GM21367 (cell line): ENCODE measurements at regions not wholly inside any gene's neighbourhood (a gene's known extent, or its start where the extent isn't known, plus 50 kb on each side); places are given as distances from the start of the nearest gene placed in this dataset.

Source experiments
- ATAC-seq: cut with Tn5 transposase; IDR thresholded peaks from one replicate; pipeline ENCODE4 v1.9.1; 2021; ENCODE audit not compliant: unreplicated experiment

DNA sequence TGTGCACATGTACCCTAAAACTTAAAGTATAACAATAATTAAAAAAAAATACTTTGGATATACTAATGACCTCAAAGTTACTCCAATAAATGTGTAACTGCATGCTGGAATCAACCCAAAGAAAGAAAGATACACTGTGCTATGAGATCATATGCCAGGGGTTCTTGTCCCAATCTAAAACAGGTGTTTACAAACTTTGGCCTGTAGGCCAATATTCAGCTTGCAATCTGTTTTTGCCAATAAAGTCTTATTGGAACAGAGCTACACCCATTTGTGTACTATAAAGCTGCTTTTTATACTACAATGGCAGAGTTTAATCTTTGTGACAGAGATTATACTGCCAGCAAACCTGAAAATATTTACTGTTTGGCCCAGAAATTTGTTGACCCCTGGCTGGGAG lies 138.8 kb upstream of the AFF2 start:
- ATAC-seq = no peak

DNA sequence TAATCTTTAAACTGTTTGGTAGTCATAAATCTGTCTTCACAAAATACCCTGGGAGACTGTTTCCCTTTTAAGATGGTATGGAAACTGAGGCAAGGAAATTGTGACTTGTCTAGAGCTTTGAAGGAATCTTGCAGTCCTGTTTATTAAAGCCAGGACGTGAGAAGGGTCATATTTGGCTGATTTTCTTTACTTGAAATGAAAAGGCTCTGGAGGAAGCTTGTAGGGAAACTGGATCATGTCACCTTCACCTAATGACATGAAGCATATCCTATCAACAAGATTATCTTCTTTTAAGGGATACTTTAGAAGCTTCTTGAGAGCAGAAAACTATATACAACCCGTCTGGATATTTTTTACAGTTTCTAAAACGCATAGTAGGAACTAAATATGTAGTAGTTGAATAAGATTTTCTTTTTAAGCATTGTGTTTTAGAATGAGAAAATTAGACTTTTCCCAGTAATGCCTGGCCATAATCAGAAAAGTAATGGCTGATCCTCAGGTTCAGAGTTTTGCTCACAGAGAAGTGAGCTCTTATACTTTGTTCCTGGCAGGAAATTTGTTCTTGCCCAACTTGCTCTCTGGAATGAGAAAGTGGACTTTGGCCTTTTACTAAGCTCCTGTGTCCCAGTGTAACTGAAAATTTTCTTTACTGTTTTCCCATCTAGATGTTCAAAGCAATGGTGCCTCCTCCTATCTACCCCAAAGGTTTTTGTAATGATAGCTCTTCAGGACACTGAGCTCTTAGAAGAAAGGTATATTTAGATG lies 136.8 kb upstream of the AFF2 start:
- ATAC-seq = no peak

DNA sequence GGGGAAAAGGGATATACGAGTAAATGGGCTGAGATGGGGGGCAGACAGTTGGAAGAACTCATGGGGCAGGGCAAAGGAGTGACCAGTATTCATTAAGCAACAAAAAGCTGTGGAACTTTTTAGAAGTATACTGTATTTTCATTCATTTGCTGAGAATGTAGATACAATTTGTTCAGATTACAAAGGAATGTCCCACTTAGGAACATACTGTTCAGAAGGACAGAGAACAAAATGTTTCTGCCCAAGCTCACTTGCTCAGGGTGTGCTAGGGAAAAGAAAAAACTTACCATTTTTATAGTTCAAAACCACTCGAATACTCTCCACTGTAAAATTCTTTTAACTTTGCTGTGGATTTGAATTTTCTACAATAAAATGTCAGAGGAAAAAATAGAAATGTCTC lies 135.2 kb upstream of the AFF2 start:
- no peak for ATAC-seq

DNA sequence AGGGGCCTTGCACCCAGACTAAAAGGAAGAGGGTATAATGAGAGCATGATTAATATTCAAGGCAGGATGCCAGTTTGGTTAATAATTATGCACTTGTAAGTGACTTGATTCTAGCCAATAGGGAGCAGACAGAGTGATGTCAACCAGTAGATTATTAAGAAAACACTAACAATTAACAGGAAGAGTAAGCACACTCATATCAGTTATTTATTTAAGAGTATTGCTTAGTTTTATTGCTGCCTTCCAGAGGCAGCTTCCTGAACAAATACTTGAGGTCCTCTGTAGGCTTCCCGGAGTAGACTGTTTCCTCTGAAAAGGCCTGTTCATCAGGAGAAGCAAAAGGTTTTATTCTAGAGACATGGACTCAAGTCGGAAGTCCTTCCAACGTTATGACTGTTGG lies 129.1 kb upstream of the AFF2 start:
- ATAC-seq = no peak

DNA sequence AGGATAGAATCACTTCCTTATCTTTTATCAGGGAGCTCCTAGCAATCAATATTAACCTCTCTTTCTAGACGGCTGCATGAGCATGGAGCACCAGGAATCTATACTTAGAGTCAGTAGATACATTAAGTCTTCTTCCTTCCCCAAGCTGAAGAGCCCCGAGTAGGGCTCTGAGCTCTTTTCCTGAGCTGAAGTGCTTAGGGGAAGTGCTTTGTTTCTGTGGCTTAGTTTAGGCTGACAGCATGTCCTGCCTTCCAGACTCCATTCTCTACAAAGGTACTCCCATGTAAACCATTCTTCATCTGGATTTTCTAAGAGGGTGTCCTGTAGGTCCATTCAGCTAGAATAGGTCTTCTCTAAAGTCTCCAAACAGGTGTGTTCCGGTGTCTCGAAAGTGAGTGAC lies 127.5 kb upstream of the AFF2 start:
- peak; percentile 55 for ATAC-seq

DNA sequence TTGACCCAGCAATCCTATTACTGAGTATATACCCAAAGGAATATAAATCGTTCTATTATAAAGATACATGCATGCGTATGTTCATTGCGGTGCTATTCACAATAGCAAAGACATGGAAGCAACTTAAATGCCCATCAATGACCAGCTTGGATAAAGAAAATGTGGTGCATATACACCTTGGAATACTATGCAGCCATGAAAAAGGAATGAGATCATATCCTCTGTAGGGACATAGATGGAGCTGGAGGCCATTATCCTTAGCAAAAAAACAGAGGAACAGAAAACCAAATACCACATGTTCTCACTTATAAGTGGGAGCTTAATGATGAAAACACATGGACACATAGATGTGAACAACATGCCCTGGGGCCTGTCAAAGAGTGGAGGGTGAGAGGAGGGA lies 124.1 kb upstream of the AFF2 start:
- ATAC-seq = no peak

DNA sequence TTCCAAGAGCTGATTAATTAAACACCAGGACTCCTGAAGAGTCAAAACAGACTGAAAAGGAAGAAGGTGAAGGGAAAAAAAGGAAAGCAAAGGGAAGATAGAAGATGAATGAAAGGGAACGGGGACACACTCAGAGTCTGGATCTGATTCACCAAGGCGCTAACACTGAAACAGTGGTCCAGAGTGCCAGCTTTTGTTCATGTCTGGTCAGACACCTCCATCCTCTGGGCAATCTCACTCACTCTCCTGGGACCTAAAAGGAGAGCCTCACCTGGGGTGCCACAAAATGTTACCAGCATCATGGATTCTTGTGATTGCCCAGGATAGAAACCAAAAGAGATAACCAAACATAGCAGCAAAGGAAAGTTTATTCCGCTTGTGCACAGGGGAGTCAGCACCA lies 120.3 kb upstream of the AFF2 start:
- ATAC-seq = peak; percentile 2

DNA sequence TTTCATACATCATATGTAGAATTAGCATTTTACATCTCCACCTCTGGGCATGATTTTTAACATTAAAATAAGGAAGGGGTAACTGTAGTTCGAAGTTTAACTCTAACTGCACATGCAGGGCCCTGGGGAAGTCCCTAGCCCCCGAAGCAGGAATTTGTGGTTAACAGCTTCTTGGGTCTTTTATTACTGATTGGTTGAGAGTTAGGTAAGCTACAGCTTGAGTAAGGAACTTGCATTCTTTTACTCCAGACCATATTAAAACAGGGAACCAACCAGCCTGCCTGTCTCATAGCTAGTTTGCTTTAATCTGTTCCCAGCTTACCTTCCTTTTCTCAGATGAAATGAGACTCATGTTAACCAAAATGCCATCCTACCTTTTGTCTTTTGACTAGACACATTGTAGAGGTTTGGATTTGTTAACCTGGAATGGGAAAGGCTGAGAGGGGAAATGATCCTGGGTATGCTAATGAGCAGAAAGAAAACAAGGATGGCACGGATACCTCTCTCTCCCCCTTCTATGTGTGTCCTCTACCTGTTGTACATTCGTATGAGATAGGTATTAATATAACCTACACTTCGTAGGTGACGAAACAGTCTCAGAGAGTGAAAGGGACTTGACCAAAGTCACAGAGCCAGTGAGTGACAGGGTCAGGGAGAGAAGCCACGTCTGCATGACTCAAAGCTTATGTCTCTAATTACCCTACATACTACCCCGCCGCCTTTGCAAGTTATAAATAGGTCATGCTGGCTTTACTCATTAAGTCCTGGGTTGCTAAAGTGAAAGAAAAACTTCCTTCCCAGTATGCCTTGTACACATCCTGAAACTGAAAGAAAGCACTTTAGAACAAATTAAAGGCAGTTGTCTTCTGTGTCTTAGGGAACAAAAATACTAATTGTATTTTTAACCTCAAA lies 119.5 kb upstream of the AFF2 start:
- peak; percentile 92 for ATAC-seq

DNA sequence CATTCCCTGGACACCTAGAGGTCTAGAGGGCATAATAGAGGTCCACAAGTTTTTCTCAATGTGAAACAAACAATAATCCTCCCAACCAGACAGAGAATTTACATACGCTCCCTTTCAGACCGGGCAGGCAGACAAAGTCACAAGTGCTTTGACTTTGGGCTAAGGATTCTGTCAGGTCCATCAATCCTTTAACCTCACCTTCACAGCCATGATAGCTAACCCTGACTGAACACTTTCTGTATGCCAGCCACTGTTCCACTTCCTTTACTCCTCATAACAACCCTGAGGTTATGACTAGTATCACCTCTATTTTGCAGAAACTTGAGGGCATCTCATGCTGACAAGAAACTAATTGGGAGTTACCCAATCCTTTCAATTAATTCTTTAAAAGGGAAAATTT lies 118.8 kb upstream of the AFF2 start:
- peak; percentile 17 for ATAC-seq

DNA sequence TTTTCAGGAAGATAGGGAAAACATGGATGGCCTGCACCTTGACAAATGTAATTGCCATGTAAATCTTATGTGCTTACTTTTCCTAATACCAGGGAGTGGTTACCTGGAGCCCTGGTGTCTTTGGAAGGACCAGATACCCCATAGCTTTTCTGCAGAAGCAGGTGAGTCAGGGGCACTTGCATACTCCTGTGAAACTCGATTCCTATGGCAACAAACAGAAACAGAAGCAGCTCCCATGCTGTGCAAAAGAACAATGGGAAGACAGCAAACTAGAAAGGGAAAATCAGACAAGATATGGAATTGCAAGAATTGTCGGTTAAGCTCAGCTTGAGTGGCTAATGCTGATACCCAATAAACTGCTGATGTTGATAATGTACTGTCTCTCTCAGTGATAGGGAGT lies 117.4 kb upstream of the AFF2 start:
- ATAC-seq = no peak

DNA sequence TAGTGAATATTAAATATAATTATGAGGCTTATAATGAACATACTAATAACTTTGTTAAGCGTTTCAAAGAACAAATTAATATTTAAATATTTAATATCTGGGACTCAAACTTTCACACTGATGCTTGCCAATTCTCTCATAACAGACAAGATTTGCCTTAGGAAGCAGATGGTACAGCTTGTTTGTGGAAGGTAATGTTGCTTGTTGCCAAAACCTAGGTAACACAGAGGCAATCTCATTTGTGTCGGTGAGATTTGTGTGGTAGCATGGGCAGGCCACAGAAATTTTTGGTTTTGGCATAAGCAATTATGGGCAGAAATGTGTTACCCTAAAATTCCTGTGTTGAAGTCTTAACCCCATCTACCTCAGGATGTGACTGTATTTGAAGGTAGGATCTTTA lies 114.9 kb upstream of the AFF2 start:
- ATAC-seq = no peak

DNA sequence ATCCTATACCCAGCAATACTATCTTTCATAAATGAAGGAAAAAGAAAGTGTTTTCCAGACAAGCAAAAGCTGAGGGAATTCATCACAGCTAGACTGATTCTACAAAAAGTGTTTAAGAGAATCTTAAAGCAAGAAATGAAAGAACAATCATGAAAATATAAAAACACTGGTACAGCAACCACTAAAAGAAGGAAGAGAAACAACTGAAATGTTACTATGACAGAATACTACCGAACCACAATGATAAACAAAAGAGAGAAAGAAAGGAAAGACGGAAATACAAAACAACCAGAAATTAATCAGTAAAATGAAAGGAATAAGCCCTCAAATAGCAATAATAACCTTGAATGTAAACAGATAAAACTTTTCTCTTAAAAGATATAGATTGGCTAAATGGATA lies 110.8 kb upstream of the AFF2 start:
- no peak for ATAC-seq

DNA sequence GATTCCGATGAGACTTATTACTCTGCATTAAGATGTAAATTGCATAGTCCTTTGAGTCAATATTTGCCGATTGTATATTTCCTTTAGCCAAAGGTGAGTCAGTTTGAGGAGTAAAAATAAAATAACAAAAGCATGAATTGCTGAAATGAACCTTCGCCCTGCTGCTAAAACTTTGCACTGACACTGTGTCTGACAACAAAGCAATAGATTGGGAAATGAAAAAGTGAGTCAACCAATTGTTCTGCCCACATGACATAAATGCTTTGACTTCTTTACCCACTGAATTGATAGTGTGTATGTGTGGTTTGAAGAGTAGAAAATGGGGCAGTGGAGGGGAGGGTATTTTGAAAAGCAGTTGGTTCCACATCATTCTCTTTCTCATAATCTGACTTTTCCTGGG lies 88.4 kb upstream of the AFF2 start:
- ATAC-seq = no peak

DNA sequence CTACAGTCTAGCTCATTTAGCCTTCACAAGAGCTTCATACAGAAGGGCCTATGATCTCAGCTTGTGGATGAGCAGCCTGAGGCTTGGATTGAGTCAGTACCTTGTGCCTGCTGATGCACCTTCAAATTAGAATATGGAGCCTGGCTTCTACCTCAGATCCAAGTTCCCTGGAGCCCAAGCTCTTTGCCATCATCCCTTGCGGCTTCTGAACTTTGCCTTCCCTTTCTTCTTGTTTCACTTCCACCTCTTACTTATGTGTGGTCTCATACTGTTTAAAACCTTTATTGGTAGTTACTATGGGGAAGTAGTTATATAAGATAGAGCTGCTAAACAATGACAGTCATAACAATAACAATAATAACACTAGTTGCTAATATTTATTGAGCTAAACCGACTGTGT lies 84.3 kb upstream of the AFF2 start:
- ATAC-seq = peak; percentile 60

DNA sequence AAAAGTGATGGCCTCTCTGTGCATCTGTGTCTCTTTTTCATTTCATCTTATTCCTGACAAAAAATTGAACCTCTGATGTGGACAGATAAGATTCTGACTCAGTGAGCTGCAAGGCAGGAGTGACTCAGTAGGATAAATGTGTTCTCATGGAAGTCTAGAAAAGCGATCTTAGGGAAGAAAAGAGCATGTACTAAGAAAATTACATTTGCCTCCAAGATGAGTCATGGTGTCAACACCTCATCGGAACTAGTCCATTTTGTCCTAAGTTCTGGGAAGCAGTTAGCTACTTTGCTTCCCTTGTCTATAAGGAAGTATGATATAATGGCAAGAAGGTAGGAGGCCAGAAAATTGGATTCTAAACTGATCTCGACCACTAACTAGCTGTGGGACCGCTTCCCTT lies 83.5 kb upstream of the AFF2 start:
- no peak for ATAC-seq

DNA sequence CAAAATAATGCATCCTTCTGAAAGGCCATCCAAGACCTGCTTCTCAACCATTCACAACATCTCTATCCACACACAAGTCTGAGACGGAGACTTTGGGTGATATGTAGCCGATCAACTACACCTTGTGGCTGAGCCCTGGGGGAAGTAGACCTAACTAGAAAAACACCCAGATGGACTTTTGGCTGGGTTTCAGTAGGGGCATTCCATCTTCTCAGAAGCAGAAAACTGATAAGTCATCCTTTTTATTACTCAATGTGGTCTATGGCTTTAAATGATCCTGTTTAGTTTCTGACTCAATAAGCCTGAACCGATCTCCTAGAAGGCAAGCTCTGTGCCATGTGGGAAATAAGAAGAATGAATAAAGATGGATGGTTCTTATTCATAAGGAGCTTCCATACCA lies 82.5 kb upstream of the AFF2 start:
- no peak for ATAC-seq

DNA sequence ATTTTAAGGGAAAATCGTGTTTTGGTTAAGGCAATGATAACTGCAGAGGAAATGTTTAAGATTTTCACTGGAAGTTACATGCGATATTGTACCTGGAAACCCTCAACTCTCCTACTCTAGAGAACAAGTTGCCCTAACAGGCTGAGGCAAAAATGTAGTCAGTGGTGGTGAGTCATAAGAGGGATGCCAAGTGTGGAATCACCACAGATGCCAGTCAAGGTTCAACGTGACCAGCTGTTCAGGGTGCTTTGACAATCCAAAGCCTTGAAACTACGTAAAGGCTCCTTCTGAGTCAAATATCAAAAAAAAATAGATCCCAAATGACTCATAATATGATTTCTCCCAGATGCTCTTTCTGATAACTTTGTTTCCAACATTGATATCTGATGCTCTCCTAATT lies 77.9 kb upstream of the AFF2 start:
- ATAC-seq = no peak

DNA sequence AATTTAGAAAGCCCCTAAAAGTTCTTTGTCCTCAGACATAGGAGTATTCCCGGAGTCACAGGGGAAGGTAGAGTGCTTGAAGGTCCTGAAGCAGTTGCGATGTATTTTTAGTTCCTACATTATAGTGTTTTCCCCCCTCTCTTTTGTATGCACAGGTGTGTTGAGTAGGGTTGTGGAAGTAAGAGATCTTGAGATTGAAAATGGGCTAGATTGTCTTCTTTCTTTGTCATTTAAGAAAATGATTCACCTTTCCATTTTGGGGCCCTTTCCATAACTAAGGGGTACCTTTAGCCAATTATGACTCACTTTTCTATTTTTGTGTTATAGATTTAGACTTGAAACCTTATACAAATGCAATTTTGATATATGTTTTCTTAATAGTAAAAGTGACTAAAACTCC lies 75.8 kb upstream of the AFF2 start:
- no peak for ATAC-seq

DNA sequence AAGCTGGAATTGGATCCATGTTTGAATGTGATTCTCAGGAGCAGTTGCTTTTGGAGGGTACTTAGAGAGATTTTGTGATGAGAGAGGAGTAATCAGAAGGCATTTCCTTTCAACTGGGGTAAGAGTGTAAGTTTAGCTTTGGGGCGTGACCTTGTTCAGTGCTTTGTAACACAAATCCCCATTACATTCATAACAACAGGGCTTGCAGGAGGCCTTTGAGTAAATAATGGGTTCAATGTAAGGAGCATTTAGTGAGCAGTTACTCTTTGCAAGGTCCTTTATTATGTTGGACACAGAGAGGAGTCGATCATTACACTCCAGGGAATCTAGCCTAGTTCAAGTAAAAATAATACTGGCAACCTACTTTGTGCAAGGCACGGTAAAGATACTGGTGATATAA lies 74.0 kb upstream of the AFF2 start:
- no peak for ATAC-seq

DNA sequence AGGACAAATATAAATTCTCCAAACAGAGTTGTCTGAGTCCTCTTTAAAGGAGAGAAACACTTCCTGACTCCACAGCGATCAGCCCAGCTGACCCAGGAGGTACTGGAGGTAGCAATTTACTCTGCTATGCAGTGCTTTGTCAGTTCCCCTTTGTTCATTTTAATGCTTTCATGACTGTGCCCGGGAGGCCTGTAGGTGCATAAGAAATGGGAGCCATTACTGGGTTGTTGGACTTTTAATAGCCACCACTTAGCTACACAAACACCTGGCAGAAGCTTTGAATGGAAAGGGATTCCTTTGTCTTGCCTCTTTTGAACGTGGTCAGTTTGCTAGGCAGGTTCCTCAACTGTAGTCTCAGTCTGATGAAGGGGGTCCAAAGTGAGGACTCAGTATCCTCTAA lies 59.0 kb upstream of the AFF2 start:
- no peak for ATAC-seq

DNA sequence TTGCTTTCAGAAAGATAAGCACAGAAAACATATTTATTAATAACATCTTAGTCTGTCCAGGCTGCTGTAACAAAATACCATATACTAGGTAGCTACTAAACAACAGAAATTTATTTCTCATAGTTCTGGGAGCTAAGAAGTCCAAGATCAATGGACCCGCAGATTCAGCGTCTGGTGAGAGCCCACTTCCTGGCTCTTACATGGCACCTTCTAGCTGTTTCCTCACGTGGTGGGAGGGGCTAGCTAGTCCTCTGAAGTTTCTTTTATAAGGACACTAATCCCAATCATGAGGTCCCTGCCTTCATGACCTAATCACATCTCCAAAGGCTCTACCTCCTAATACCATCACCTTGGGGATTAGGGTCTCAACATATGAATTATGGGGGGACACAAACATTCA lies 57.2 kb upstream of the AFF2 start:
- ATAC-seq = no peak

DNA sequence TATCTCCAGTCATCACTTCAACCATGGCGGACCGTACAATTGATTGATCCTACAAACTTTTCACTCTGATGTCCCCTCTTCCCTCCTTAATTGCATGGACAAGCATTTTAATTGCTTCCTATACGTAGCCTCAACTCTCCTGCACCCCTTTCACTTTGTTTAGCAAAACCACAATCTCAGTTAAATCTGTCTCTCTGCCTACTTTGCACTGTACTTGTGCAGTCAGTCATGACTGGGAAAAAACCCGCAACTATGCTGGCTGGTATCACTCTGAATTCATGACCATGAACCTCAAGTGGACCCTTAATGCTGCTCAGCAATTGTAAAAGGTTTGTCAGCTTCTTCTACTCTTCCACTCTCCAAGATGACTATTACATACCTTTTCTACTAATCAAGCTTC lies 51.7 kb upstream of the AFF2 start:
- no peak for ATAC-seq
